ENCODE measurements at regions not wholly inside any gene's neighbourhood (a gene's known extent, or its start where the extent isn't known, plus 50 kb on each side); places are given as distances from the start of the nearest gene placed in this dataset.

GRCh38 chr14:54094765-54095164 is 138.1 kb upstream of the BMP4 start:
- no peak for DNase-seq

- no peak for DNase-seq
Observed at GRCh38 chr14:54098536-54098935, 141.9 kb upstream of the BMP4 start.

GRCh38 chr14:54102051-54102456 is 145.4 kb upstream of the BMP4 start:
- no peak for DNase-seq

GRCh38 chr14:54102530-54102929 is 145.9 kb upstream of the BMP4 start:
- DNase-seq, result no peak

- no peak for DNase-seq
Observed at GRCh38 chr14:54104601-54105145, 148.0 kb upstream of the BMP4 start.

- DNase-seq, result no peak
Observed at GRCh38 chr14:54105406-54105805, 148.8 kb upstream of the BMP4 start.

GRCh38 chr14:54105898-54106297 is 149.3 kb upstream of the BMP4 start:
- no peak for DNase-seq

GRCh38 chr14:54106661-54107377 is 150.2 kb upstream of the BMP4 start:
- DNase-seq, result no peak

- DNase-seq, result no peak
Observed at GRCh38 chr14:54108481-54109471, 152.2 kb upstream of the BMP4 start.

GRCh38 chr14:54109521-54110120 is 153.0 kb upstream of the BMP4 start:
- DNase-seq, result no peak

- no peak for DNase-seq
Observed at GRCh38 chr14:54114941-54115340, 158.3 kb upstream of the BMP4 start.

- no peak for DNase-seq
Observed at GRCh38 chr14:54116198-54116885, 159.7 kb upstream of the BMP4 start.

GRCh38 chr14:54116972-54117371 is 160.3 kb upstream of the BMP4 start:
- no peak for DNase-seq

- DNase-seq, result no peak
Observed at GRCh38 chr14:54117396-54117795, 160.8 kb upstream of the BMP4 start.

GRCh38 chr14:54117924-54118323 is 161.3 kb upstream of the BMP4 start:
- no peak for DNase-seq

- DNase-seq, result no peak
Observed at GRCh38 chr14:54120260-54120659, 163.6 kb upstream of the BMP4 start.

- DNase-seq, result no peak
Observed at GRCh38 chr14:54121466-54122027, 164.9 kb upstream of the BMP4 start.

GRCh38 chr14:54123841-54124240 is 167.2 kb upstream of the BMP4 start:
- no peak for DNase-seq

- DNase-seq, result no peak
Observed at GRCh38 chr14:54125109-54125508, 168.5 kb upstream of the BMP4 start.

GRCh38 chr14:54126947-54127346 is 170.3 kb upstream of the BMP4 start:
- no peak for DNase-seq

GRCh38 chr14:54127526-54127925 is 170.9 kb upstream of the BMP4 start:
- no peak for DNase-seq

All from inflammatory macrophage (primary cell).